Dendritic cell treated with granulocyte-macrophage colony-stimulating factor and Interleukin-4, amounts not matched to agents 40 ng/mL and 50 ng/mL, for 4 days (primary cell): ENCODE measurements at regions not wholly inside any gene's neighbourhood (a gene's known extent, or its start where the extent isn't known, plus 50 kb on each side); places are given as distances from the start of the nearest gene placed in this dataset.
"Not testable (repeated sequence)": the region's sequence is repeated elsewhere in the genome, so short reads cannot be mapped to it uniquely, and the experiment has no call there.

Experiments
- H3K27ac Mint-ChIP-seq: one replicate; pipeline ENCODE4 v1.8.0; 2022; ENCODE audit warnings: mild to moderate bottlenecking, mixed read lengths
- H3K27me3 Mint-ChIP-seq: one replicate; pipeline ENCODE4 v1.8.0; 2022; ENCODE audit warnings: mild to moderate bottlenecking, mixed read lengths
- H3K36me3 Mint-ChIP-seq: one replicate; pipeline ENCODE4 v1.8.0; 2022; ENCODE audit warnings: low read depth, mixed read lengths
- H3K4me1 Mint-ChIP-seq: one replicate; pipeline ENCODE4 v1.8.0; 2022; ENCODE audit warnings: low read depth, mixed read lengths
- H3K4me3 Mint-ChIP-seq: one replicate; pipeline ENCODE4 v1.8.0; 2022; ENCODE audit warnings: mild to moderate bottlenecking, moderate library complexity, mixed read lengths
- H3K9me3 Mint-ChIP-seq: one replicate; pipeline ENCODE4 v1.8.0; 2022; ENCODE audit warnings: mixed read lengths
- intact Hi-C: fragments of 100-400 bp; cut with micrococcal nuclease; formaldehyde crosslinking; loops from one replicate; pipeline ENCODE4 v1.15.0; 2022

GRCh38 chr6:74731931-74732330, 473.9 kb downstream of the COL12A1 start:
- H3K36me3 Mint-ChIP-seq: no peaks in the 10 kb centered on the region
- H3K9me3 Mint-ChIP-seq: no peaks in the 10 kb centered on the region
- H3K27ac Mint-ChIP-seq: no peak overlapping the region
- H3K4me3 Mint-ChIP-seq: no peak overlapping the region
- intact Hi-C loops: no loop called here
- no peaks in the 10 kb centered on the region for H3K27me3 Mint-ChIP-seq
- no peaks in the 10 kb centered on the region for H3K4me1 Mint-ChIP-seq

GRCh38 chr6:74731204-74731603, 474.6 kb downstream of the COL12A1 start:
- intact Hi-C loops: no loop called here
- H3K4me1 Mint-ChIP-seq: no peaks in the 10 kb centered on the region

GRCh38 chr6:74720923-74721322, 484.9 kb downstream of the COL12A1 start:
- Mint-ChIP-seq H3K27me3 (no peaks in the 10 kb centered on the region), H3K9me3 (no peaks in the 10 kb centered on the region), H3K4me3 (no peak overlapping the region), H3K4me1 (no peaks in the 10 kb centered on the region), H3K27ac (no peak overlapping the region), H3K36me3 (no peaks in the 10 kb centered on the region)
- intact Hi-C loops: no loop called here

More at GRCh38 chr6:74731204-74731603, 474.6 kb downstream of the COL12A1 start:
- no peaks in the 10 kb centered on the region for H3K9me3 Mint-ChIP-seq
- H3K36me3 Mint-ChIP-seq: no peaks in the 10 kb centered on the region
- H3K27ac Mint-ChIP-seq: no peak overlapping the region
- H3K27me3 Mint-ChIP-seq: no peaks in the 10 kb centered on the region
- H3K4me3 Mint-ChIP-seq: no peak overlapping the region

- no peak overlapping the region for H3K4me3 Mint-ChIP-seq
- H3K9me3 Mint-ChIP-seq: no peaks in the 10 kb centered on the region
- H3K27me3 Mint-ChIP-seq: no peaks in the 10 kb centered on the region
- H3K27ac Mint-ChIP-seq: no peak overlapping the region
- no peaks in the 10 kb centered on the region for H3K4me1 Mint-ChIP-seq
- H3K36me3 Mint-ChIP-seq: no peaks in the 10 kb centered on the region
- intact Hi-C loops: no loop called here
Measured at GRCh38 chr6:74717591-74717990, 488.3 kb downstream of the COL12A1 start.

GRCh38 chr6:74715355-74716085, 490.3 kb downstream of the COL12A1 start:
- no peaks in the 10 kb centered on the region for H3K36me3 Mint-ChIP-seq
- H3K4me1 Mint-ChIP-seq: no peaks in the 10 kb centered on the region
- intact Hi-C loops: no loop called here
- H3K27ac Mint-ChIP-seq: no peak overlapping the region
- H3K9me3 Mint-ChIP-seq: no peaks in the 10 kb centered on the region
- H3K4me3 Mint-ChIP-seq: no peak overlapping the region
- no peaks in the 10 kb centered on the region for H3K27me3 Mint-ChIP-seq

GRCh38 chr6:74713941-74714340, 491.9 kb downstream of the COL12A1 start:
- no peaks in the 10 kb centered on the region for H3K36me3 Mint-ChIP-seq
- H3K9me3 Mint-ChIP-seq: no peaks in the 10 kb centered on the region
- no peak overlapping the region for H3K27ac Mint-ChIP-seq
- H3K27me3 Mint-ChIP-seq: no peaks in the 10 kb centered on the region
- no peaks in the 10 kb centered on the region for H3K4me1 Mint-ChIP-seq
- H3K4me3 Mint-ChIP-seq: no peak overlapping the region
- intact Hi-C loops: no loop called here

- Mint-ChIP-seq H3K36me3 (no peaks in the 10 kb centered on the region), H3K27ac (no peak overlapping the region), H3K27me3 (no peaks in the 10 kb centered on the region), H3K4me3 (no peak overlapping the region), H3K9me3 (no peaks in the 10 kb centered on the region), H3K4me1 (no peaks in the 10 kb centered on the region)
- intact Hi-C loops: no loop called here
Measured at GRCh38 chr6:74705451-74705850, 500.4 kb downstream of the COL12A1 start.

- H3K4me3 Mint-ChIP-seq, H3K36me3 Mint-ChIP-seq, H3K4me1 Mint-ChIP-seq, H3K9me3 Mint-ChIP-seq, intact Hi-C loops, H3K27ac Mint-ChIP-seq, H3K27me3 Mint-ChIP-seq: not testable (repeated sequence)
Measured at GRCh38 chr6:74704540-74704939, 501.3 kb downstream of the COL12A1 start.

- Mint-ChIP-seq H3K9me3 (no peaks in the 10 kb centered on the region), H3K36me3 (no peaks in the 10 kb centered on the region), H3K27me3 (no peaks in the 10 kb centered on the region), H3K4me1 (no peaks in the 10 kb centered on the region), H3K27ac (no peak overlapping the region), H3K4me3 (no peak overlapping the region)
- intact Hi-C loops: no loop called here
Measured at GRCh38 chr6:74690365-74690764, 515.5 kb downstream of the COL12A1 start.

GRCh38 chr6:74689601-74690000, 516.3 kb downstream of the COL12A1 start:
- no peaks in the 10 kb centered on the region for H3K4me1 Mint-ChIP-seq
- no peak overlapping the region for H3K4me3 Mint-ChIP-seq
- intact Hi-C loops: no loop called here
- H3K36me3 Mint-ChIP-seq: no peaks in the 10 kb centered on the region
- H3K9me3 Mint-ChIP-seq: no peaks in the 10 kb centered on the region
- no peaks in the 10 kb centered on the region for H3K27me3 Mint-ChIP-seq
- H3K27ac Mint-ChIP-seq: no peak overlapping the region

GRCh38 chr6:74677463-74677862, 528.4 kb downstream of the COL12A1 start:
- H3K27me3 Mint-ChIP-seq: no peaks in the 10 kb centered on the region
- H3K9me3 Mint-ChIP-seq: peaks cover 14% of the 10 kb centered on the region
- no peaks in the 10 kb centered on the region for H3K4me1 Mint-ChIP-seq
- no peak overlapping the region for H3K27ac Mint-ChIP-seq
- H3K4me3 Mint-ChIP-seq: no peak overlapping the region
- no peaks in the 10 kb centered on the region for H3K36me3 Mint-ChIP-seq
- intact Hi-C loops: no loop called here

- no peaks in the 10 kb centered on the region for H3K4me1 Mint-ChIP-seq
- peaks cover 14% of the 10 kb centered on the region for H3K9me3 Mint-ChIP-seq
Measured at GRCh38 chr6:74676906-74677305, 528.9 kb downstream of the COL12A1 start.

GRCh38 chr6:74674377-74674776, 531.5 kb downstream of the COL12A1 start:
- Mint-ChIP-seq H3K27ac (no peak overlapping the region), H3K27me3 (no peaks in the 10 kb centered on the region), H3K4me1 (no peaks in the 10 kb centered on the region), H3K9me3 (peaks cover 9% of the 10 kb centered on the region), H3K4me3 (no peak overlapping the region), H3K36me3 (no peaks in the 10 kb centered on the region)
- intact Hi-C loops: no loop called here

More at GRCh38 chr6:74676906-74677305, 528.9 kb downstream of the COL12A1 start:
- H3K4me3 Mint-ChIP-seq: no peak overlapping the region
- H3K27ac Mint-ChIP-seq: no peak overlapping the region
- H3K36me3 Mint-ChIP-seq: no peaks in the 10 kb centered on the region
- intact Hi-C loops: no loop called here
- no peaks in the 10 kb centered on the region for H3K27me3 Mint-ChIP-seq

- intact Hi-C loops: no loop called here
- Mint-ChIP-seq H3K36me3 (no peaks in the 10 kb centered on the region), H3K27ac (no peak overlapping the region), H3K27me3 (no peaks in the 10 kb centered on the region), H3K4me3 (no peak overlapping the region), H3K9me3 (peaks cover 20% of the 10 kb centered on the region), H3K4me1 (no peaks in the 10 kb centered on the region)
Measured at GRCh38 chr6:74671558-74672025, 534.3 kb downstream of the COL12A1 start.

- Mint-ChIP-seq H3K9me3 (peaks cover 13% of the 10 kb centered on the region), H3K36me3 (no peaks in the 10 kb centered on the region), H3K4me3 (no peak overlapping the region), H3K27ac (no peak overlapping the region), H3K27me3 (no peaks in the 10 kb centered on the region), H3K4me1 (no peaks in the 10 kb centered on the region)
- intact Hi-C loops: no loop called here
Measured at GRCh38 chr6:74658391-74658790, 547.5 kb downstream of the COL12A1 start.
